ENCODE measurements at regions not wholly inside any gene's neighbourhood (a gene's known extent, or its start where the extent isn't known, plus 50 kb on each side); places are given as distances from the start of the nearest gene placed in this dataset.
"Not testable (repeated sequence)": the region's sequence is repeated elsewhere in the genome, so short reads cannot be mapped to it uniquely, and the experiment has no call there.

DNA sequence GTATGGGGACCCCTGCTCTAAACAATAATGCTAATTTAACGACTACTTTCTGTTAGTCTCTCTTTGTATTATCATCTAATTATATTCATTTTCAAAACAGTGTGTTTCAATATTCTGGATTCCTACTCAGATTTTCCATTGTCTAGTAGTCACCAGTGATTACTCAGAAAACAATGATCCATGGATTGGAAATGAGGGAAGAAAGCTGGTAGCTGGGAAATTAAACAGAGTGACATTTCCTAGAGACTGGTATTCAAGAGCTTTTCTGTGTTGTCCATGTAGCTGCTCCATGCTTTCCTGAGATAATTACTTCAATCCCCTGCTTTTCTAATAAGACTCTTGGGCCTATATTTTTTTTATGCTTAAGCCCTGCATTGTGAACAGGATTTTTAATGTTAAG, 1862.1 kb upstream of the C9orf72 start:
- DNase-seq (ENCODE audit: insufficient read length, low spot score) (no peak), FAIRE-seq (no peak)
- TF ChIP-seq, protein P1, sequence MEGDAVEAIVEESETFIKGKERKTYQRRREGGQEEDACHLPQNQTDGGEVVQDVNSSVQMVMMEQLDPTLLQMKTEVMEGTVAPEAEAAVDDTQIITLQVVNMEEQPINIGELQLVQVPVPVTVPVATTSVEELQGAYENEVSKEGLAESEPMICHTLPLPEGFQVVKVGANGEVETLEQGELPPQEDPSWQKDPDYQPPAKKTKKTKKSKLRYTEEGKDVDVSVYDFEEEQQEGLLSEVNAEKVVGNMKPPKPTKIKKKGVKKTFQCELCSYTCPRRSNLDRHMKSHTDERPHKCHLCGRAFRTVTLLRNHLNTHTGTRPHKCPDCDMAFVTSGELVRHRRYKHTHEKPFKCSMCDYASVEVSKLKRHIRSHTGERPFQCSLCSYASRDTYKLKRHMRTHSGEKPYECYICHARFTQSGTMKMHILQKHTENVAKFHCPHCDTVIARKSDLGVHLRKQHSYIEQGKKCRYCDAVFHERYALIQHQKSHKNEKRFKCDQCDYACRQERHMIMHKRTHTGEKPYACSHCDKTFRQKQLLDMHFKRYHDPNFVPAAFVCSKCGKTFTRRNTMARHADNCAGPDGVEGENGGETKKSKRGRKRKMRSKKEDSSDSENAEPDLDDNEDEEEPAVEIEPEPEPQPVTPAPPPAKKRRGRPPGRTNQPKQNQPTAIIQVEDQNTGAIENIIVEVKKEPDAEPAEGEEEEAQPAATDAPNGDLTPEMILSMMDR (IDR thresholded peaks at IDR 0.05; ENCODE audit: insufficient read depth, missing control alignments): no peak

DNA sequence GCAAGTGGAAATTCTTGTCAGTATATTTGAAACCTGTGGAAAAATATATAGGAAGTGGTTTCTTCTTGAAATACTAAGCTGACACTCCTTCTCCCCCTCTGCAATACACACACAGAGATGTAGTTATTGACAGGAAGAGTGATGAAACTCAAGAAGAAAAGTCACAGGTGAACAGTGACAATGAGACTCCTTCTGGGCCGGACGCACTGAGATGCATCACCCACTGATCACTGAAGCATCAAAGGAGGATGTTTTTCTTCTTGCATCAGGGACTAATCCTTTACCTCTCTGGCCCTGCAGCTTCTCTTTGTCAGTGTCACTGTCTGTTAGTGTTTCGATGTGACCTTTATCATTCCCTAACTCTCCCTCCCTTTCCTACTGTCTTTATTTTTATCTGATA, 1864.2 kb upstream of the C9orf72 start:
- FAIRE-seq (no peak), DNase-seq (ENCODE audit: insufficient read length, low spot score) (no peak)
- TF ChIP-seq, protein P1 (IDR thresholded peaks at IDR 0.05; ENCODE audit: insufficient read depth, missing control alignments): no peak

DNA sequence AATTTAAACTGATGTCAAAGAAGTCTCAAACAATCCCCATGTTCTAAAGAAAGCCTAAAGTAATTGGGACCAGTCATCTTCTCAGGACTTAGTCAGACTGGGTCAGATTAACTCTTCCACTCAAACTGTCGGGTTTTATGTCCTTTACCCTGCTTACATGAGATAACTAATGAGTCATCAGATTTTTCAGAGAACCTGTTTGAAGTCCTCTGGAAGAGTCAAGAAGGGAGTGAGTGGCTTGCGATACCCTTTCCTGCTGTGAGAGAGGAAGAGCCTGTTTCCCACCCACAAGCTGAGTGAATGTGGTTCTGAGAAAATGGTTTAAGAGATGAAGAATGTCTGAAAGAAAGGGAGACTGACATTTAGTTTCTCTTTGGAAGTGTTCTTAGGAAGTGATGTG, 1866.7 kb upstream of the C9orf72 start:
- DNase-seq (ENCODE audit: insufficient read length, low spot score) (no peak), FAIRE-seq (no peak)
- TF ChIP-seq, protein P1 (IDR thresholded peaks at IDR 0.05; ENCODE audit: insufficient read depth, missing control alignments): no peak

DNA sequence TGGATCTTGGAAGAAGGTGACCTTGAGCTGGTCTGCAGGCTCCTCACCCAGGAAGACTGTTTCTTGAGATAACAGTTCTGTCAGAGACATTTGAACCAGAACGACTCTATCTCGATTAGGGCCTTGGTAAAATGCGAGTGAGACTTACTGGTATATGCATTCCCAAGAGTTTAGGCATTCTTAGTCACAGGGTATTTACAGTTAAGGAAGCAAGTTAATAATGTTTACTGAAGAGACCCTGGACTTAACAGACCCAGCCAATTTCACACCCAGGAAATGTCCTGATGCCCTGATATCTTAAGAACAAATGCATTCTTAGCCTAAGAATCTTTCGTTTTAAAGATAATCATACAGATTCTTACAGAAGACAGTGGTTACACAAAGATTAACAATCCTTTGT, 1867.2 kb upstream of the C9orf72 start:
- DNase-seq (ENCODE audit: insufficient read length, low spot score) (no peak), FAIRE-seq (no peak)
- TF ChIP-seq, protein P1 (IDR thresholded peaks at IDR 0.05; ENCODE audit: insufficient read depth, missing control alignments): no peak

DNA sequence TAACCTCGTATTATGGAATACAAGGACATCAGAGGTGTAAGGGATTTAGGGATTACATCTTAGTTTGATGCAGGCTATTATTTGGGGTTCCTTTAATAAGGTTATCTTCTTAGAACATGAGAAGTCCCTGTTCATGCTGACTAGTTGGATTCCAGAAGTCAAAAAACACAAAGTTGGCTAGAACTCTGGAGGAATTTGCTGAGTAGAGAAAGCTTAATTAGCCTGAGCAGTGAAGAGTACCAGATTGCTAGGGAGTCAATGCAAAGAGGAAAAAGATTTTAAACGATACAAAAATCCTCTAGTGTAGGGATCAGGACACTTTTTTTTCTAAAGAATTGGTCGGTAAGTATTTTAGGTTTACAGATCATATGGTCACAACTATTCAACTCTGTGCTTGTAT, 1872.5 kb upstream of the C9orf72 start:
- DNase-seq (ENCODE audit: insufficient read length, low spot score) (no peak), FAIRE-seq (no peak)
- TF ChIP-seq, protein P1 (IDR thresholded peaks at IDR 0.05; ENCODE audit: insufficient read depth, missing control alignments): no peak

DNA sequence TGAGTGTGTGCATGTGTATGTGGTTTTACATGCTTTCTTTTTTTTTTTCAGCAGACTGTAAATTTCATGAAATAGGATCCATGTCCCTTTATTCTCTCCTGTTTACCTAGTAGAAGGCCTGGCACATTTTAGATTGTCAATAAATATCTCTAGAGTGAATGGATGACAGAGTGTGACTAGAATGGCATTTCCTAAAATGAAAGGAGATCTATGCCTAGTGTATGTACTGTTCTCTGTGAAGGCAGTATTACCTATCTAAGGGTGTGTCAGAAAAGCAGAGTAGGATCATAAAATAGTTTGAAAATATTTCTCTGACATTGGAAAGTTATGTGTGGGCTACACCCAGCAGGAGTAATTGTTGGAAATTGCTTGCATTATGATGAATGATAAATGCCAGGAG, 1876.0 kb upstream of the C9orf72 start:
- TF ChIP-seq, protein P1 (IDR thresholded peaks at IDR 0.05; ENCODE audit: insufficient read depth, missing control alignments): no peak
- DNase-seq (ENCODE audit: insufficient read length, low spot score) (no peak), FAIRE-seq (no peak)

DNA sequence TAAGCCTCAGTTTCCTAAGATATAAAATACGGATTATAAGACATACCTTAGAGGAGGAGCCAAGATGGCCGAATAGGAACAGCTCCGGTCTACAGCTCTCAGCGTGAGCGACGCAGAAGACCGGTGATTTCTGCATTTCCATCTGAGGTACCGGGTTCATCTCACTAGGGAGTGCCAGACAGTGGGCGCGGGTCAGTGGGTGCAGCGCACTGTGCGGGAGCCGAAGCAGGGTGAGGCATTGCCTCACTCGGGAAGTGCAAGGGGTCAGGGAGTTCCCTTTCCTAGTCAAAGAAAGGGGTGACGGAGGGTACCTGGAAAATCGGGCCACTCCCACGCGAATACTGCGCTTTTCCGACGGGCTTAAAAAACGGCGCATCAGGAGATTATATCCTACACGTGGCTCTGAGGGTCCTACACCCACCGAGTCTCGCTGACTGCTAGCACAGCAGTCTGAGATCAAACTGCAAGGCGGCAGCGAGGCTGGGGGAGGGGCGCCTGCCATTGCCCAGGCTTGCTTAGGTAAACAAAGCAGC, 1877.1 kb upstream of the C9orf72 start:
- not testable (repeated sequence) for FAIRE-seq; DNase-seq (ENCODE audit: insufficient read length, low spot score)

DNA sequence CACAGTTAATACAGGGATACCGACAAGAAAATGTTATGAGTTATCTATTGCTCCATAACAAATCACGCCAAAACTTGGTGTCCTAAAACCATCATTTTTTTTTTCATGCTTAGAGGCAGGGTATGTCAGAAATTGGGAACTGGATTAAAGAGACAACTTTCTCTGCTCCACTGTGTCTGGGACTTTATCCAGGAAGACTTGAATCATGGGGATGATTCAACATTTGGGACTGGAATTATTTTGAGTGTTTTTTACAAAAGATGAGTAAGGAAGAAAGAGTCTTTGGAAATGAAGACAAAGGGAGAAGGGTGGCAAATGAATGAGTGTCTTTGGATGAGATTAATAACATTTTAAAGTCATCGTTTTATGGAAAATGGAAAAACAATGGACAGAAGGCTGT, 1883.7 kb upstream of the C9orf72 start:
- DNase-seq (ENCODE audit: insufficient read length, low spot score): no peak
- no peak for FAIRE-seq
- TF ChIP-seq, protein P1 (IDR thresholded peaks at IDR 0.05; ENCODE audit: insufficient read depth, missing control alignments): no peak

All from D721Med (cell line).